ENCODE measurements at regions not wholly inside any gene's neighbourhood (a gene's known extent, or its start where the extent isn't known, plus 50 kb on each side); places are given as distances from the start of the nearest gene placed in this dataset.

GRCh38 chr2:116061023-116061422 lies 1618.6 kb downstream of the DPP10 start:
- TF ChIP-seq MAX (IDR thresholded peaks at IDR 0.05) (no peak), RXRA (IDR thresholded peaks at IDR 0.05; ENCODE audit: insufficient read depth, low read depth, low read length) (no peak), CBX8 (IDR thresholded peaks at IDR 0.05; ENCODE audit: borderline replicate concordance, low read depth, low read length) (no peak), EP300 (IDR thresholded peaks at IDR 0.05; ENCODE audit: borderline replicate concordance in 1 of 2, low read depth in 2 of 2, low read length in 2 of 2) (no peak), CBX5 (IDR thresholded peaks at IDR 0.05; ENCODE audit: low read depth, low read length) (no peak), POLR2A (IDR thresholded peaks at IDR 0.05; ENCODE audit: control extremely low read depth in 1 of 2, low read depth in 2 of 2, low read length in 2 of 2) (no peak), E2F6 (IDR thresholded peaks at IDR 0.05) (no peak), POLR2AphosphoS5 (IDR thresholded peaks at IDR 0.05; ENCODE audit: low read depth, low read length) (no peak), KDM1A (IDR thresholded peaks at IDR 0.05; ENCODE audit: borderline replicate concordance, low read length) (no peak), CHD1 (IDR thresholded peaks at IDR 0.05; ENCODE audit: low read depth, low read length) (no peak), CTCF (IDR thresholded peaks at IDR 0.05; ENCODE audit: control extremely low read depth in 1 of 3, insufficient read depth in 1 of 3, low read depth in 1 of 3, low read length in 3 of 3) (no peak), ASH2L (IDR thresholded peaks at IDR 0.05; ENCODE audit: low read length) (no peak), EZH2 (IDR thresholded peaks at IDR 0.05; ENCODE audit: low read depth, low read length, severe bottlenecking) (no peak), HDAC6 (IDR thresholded peaks at IDR 0.05; ENCODE audit: low read depth, low read length) (no peak)

Data from H1 (cell line).